GM23248 (cell line): ENCODE measurements at regions not wholly inside any gene's neighbourhood (a gene's known extent, or its start where the extent isn't known, plus 50 kb on each side); places are given as distances from the start of the nearest gene placed in this dataset.

Source experiments
- EZH2 ChIP-seq: fragments of 200-600 bp; sonication (generic); IDR thresholded peaks from 2 replicates; pipeline ENCODE4 v1.6.1; 2018; ENCODE audit warnings: antibody characterized with exemption, mild to moderate bottlenecking; ENCODE audit not compliant: insufficient read depth, poor library complexity, severe bottlenecking
- EZH2phosphoT487 ChIP-seq: fragments of 200-600 bp; sonication (generic); IDR thresholded peaks from 2 replicates; pipeline ENCODE4 v1.6.1; 2018; ENCODE audit warnings: antibody characterized with exemption, moderate library complexity, mild to moderate bottlenecking, low read depth; ENCODE audit not compliant: insufficient read depth

- TF ChIP-seq EZH2 (no peak), EZH2phosphoT487 (no peak)
Observed at GRCh38 chr6:115643762-115644161, 416.9 kb downstream of the FRK start.
